ENCODE measurements at regions not wholly inside any gene's neighbourhood (a gene's known extent, or its start where the extent isn't known, plus 50 kb on each side); places are given as distances from the start of the nearest gene placed in this dataset.

GRCh38 chr6:56840467-56841380 is 114.2 kb upstream of the BEND6 start:
- TF ChIP-seq CTCF (IDR thresholded peaks at IDR 0.05): no peak
- H3K9ac ChIP-seq (ENCODE audit: insufficient read depth, low read length, poor library complexity, severe bottlenecking): no peak overlapping the region
- Mint-ChIP-seq H3K27me3 (ENCODE audit: low read depth in 3 of 3) (peaks cover 8 to 12% (median 10%) of the 10 kb centered on the region in 3 donors), H3K4me1 (peaks cover 38% of the 10 kb centered on the region), H3K4me3 (no peak overlapping the region), H3K9me3 (no peaks in the 10 kb centered on the region), H3K36me3 (no peaks in the 10 kb centered on the region), H3K27ac (peak overlapping the region in 1 of 7 donors; percentile 25)
- H3K36me3 ChIP-seq (replicated peaks in 1 of 2; ENCODE audit: control insufficient read depth in 1 of 2, insufficient read depth in 2 of 2, low read length in 2 of 2): no peaks in the 10 kb centered on the region
- H3K4me3 ChIP-seq (replicated peaks in 1 of 3; ENCODE audit: low read depth in 2 of 3, low read length in 3 of 3): no peak overlapping the region
- H3K27me3 ChIP-seq (ENCODE audit: control insufficient read depth in 2 of 2, insufficient read depth in 2 of 2, low read length in 2 of 2): no peaks in the 10 kb centered on the region
- no peaks in the 10 kb centered on the region for H3K79me2 ChIP-seq (ENCODE audit: insufficient read depth, low read length)
- no peaks in the 10 kb centered on the region for H3K9me3 ChIP-seq (replicated peaks in 1 of 2; ENCODE audit: control insufficient read depth in 1 of 2, insufficient read depth in 1 of 2, low read length in 2 of 2)
- no peak overlapping the region for H2AFZ ChIP-seq (ENCODE audit: insufficient read depth, low read depth, low read length, poor library complexity, severe bottlenecking)
- intact Hi-C loops (cut with micrococcal nuclease): no loop called here
- 87% methylated on average over 3 of the region's 6 CpGs for WGBS (ENCODE audit: insufficient coverage)
- peaks cover 18 to 35% of the 10 kb centered on the region in 2 donors for H3K4me1 ChIP-seq (ENCODE audit: control insufficient read depth in 1 of 2, insufficient read depth in 2 of 2, low read length in 2 of 2)
- no peak overlapping the region for H3K27ac ChIP-seq (ENCODE audit: low read depth in 1 of 2, low read length in 2 of 2)
- no peak for DNase-seq
- H4K20me1 ChIP-seq (ENCODE audit: insufficient read depth, low read length): no peaks in the 10 kb centered on the region
- H3K4me2 ChIP-seq (replicated peaks; ENCODE audit: extremely low read depth, low read length, poor library complexity, severe bottlenecking): no peak overlapping the region

GRCh38 chr6:56839533-56840183 is 115.2 kb upstream of the BEND6 start:
- intact Hi-C loops (cut with micrococcal nuclease): no loop called here

More at GRCh38 chr6:56839533-56840183, 115.2 kb upstream of the BEND6 start:
- no peak for DNase-seq
- H3K36me3 Mint-ChIP-seq: no peaks in the 10 kb centered on the region
- no peak overlapping the region for H3K4me3 Mint-ChIP-seq
- Histone ChIP-seq H3K4me1 (ENCODE audit: control insufficient read depth in 1 of 2, insufficient read depth in 2 of 2, low read length in 2 of 2) (peaks cover 18 to 29% of the 10 kb centered on the region in 2 donors), H3K4me2 (replicated peaks; ENCODE audit: extremely low read depth, low read length, poor library complexity, severe bottlenecking) (no peak overlapping the region), H3K9me3 (replicated peaks in 1 of 2; ENCODE audit: control insufficient read depth in 1 of 2, insufficient read depth in 1 of 2, low read length in 2 of 2) (no peaks in the 10 kb centered on the region), H3K36me3 (replicated peaks in 1 of 2; ENCODE audit: control insufficient read depth in 1 of 2, insufficient read depth in 2 of 2, low read length in 2 of 2) (no peaks in the 10 kb centered on the region), H3K27ac (ENCODE audit: low read depth in 1 of 2, low read length in 2 of 2) (no peak overlapping the region), H3K4me3 (replicated peaks in 1 of 3; ENCODE audit: low read depth in 2 of 3, low read length in 3 of 3) (no peak overlapping the region), H3K27me3 (ENCODE audit: control insufficient read depth in 2 of 2, insufficient read depth in 2 of 2, low read length in 2 of 2) (no peaks in the 10 kb centered on the region), H2AFZ (ENCODE audit: insufficient read depth, low read depth, low read length, poor library complexity, severe bottlenecking) (no peak overlapping the region), H3K79me2 (ENCODE audit: insufficient read depth, low read length) (no peaks in the 10 kb centered on the region), H3K9ac (ENCODE audit: insufficient read depth, low read length, poor library complexity, severe bottlenecking) (no peak overlapping the region), H4K20me1 (ENCODE audit: insufficient read depth, low read length) (no peaks in the 10 kb centered on the region)
- H3K4me1 Mint-ChIP-seq: peaks cover 30% of the 10 kb centered on the region
- no peak overlapping the region for H3K27ac Mint-ChIP-seq
- no peak for TF ChIP-seq CTCF (IDR thresholded peaks at IDR 0.05)
- WGBS (ENCODE audit: insufficient coverage): no CpG with 5 or more reads among the region's 6 CpGs
- peaks cover 6 to 10% (median 8%) of the 10 kb centered on the region in 3 donors for H3K27me3 Mint-ChIP-seq (ENCODE audit: low read depth in 3 of 3)
- no peaks in the 10 kb centered on the region for H3K9me3 Mint-ChIP-seq
